Loucy (cell line): ENCODE measurements at regions not wholly inside any gene's neighbourhood (a gene's known extent, or its start where the extent isn't known, plus 50 kb on each side); places are given as distances from the start of the nearest gene placed in this dataset.

Experiments used
- H2AFZ ChIP-seq: fragments of 200-600 bp; sonication (generic); 2 replicates; pipeline ENCODE4 v1.6.0; 2016; ENCODE audit warnings: antibody characterized with exemption, mild to moderate bottlenecking, low read length, moderate library complexity
- H3F3A ChIP-seq: fragments of 200-600 bp; 2 replicates; pipeline ENCODE4 v1.6.0; 2016; ENCODE audit warnings: antibody characterized with exemption, low read depth, mild to moderate bottlenecking
- H3K27me3 ChIP-seq: fragments of 200-600 bp; sonication (generic); 2 replicates; pipeline ENCODE4 v1.6.1; 2014; ENCODE audit warnings: low read length, mild to moderate bottlenecking; ENCODE audit not compliant: insufficient read depth, poor library complexity, severe bottlenecking
- H3K36me3 ChIP-seq: fragments of 200-600 bp; sonication (generic); 2 replicates; pipeline ENCODE4 v1.6.1; 2016; ENCODE audit warnings: low read length; ENCODE audit not compliant: insufficient read depth
- H3K4me1 ChIP-seq: fragments of 200-600 bp; sonication (generic); 2 replicates; pipeline ENCODE4 v1.5.1; 2014; ENCODE audit warnings: low read length, mild to moderate bottlenecking; ENCODE audit not compliant: insufficient read depth, poor library complexity, severe bottlenecking
- H3K4me2 ChIP-seq: fragments of 200-600 bp; sonication (generic); 2 replicates; pipeline ENCODE4 v1.6.0; 2014; ENCODE audit warnings: antibody characterized with exemption, low read length, low read depth, mild to moderate bottlenecking; ENCODE audit not compliant: poor library complexity, severe bottlenecking
- H3K4me3 ChIP-seq: fragments of 200-600 bp; sonication (generic); 2 replicates; pipeline ENCODE4 v1.5.1; 2014; ENCODE audit warnings: low read length, mild to moderate bottlenecking, mixed read lengths; ENCODE audit not compliant: poor library complexity, severe bottlenecking
- H3K79me2 ChIP-seq: fragments of 200-600 bp; sonication (generic); 2 replicates; pipeline ENCODE4 v1.6.1; 2014; ENCODE audit warnings: low read length; ENCODE audit not compliant: insufficient read depth
- H3K9ac ChIP-seq: fragments of 200-600 bp; sonication (generic); 2 replicates; pipeline ENCODE4 v1.6.0; 2014; ENCODE audit warnings: mild to moderate bottlenecking, low read depth, low read length, moderate library complexity; ENCODE audit not compliant: poor library complexity, severe bottlenecking
- H3K9me2 ChIP-seq: fragments of 200-600 bp; sonication (generic); replicated peaks from 2 replicates; pipeline ENCODE4 v1.6.1; 2016; ENCODE audit warnings: low read depth, low read length, mixed read lengths
- H3K9me3 ChIP-seq: fragments of 200-600 bp; sonication (generic); 2 replicates; pipeline ENCODE4 v1.6.1; 2014; ENCODE audit warnings: mild to moderate bottlenecking, antibody characterized with exemption, low read length, low read depth; ENCODE audit not compliant: insufficient read depth
- H4K20me1 ChIP-seq: fragments of 200-600 bp; sonication (generic); 2 replicates; pipeline ENCODE4 v1.6.0; 2014; ENCODE audit warnings: antibody characterized with exemption, low read length, mild to moderate bottlenecking; ENCODE audit not compliant: insufficient read depth, poor library complexity, severe bottlenecking
- CTCF ChIP-seq: fragments of 200-600 bp; sonication (generic); conservative IDR thresholded peaks from 2 replicates; pipeline ENCODE4 v1.5.1; 2014; ENCODE audit warnings: mild to moderate bottlenecking, antibody characterized with exemption, low read length
- EZH2phosphoT487 ChIP-seq: fragments of 200-600 bp; IDR thresholded peaks from 2 replicates; pipeline ENCODE4 v1.6.1; 2018; ENCODE audit warnings: antibody characterized with exemption, mild to moderate bottlenecking, moderate library complexity, borderline replicate concordance

- Histone ChIP-seq H3K4me1 (no peaks in the 10 kb centered on the region), H3K36me3 (no peaks in the 10 kb centered on the region), H3K9ac (no peak overlapping the region), H2AFZ (no peak overlapping the region), H3K79me2 (no peaks in the 10 kb centered on the region), H3K4me3 (no peak overlapping the region), H3K9me2 (no peaks in the 10 kb centered on the region), H3K9me3 (no peaks in the 10 kb centered on the region), H3F3A (no peaks in the 10 kb centered on the region), H4K20me1 (no peaks in the 10 kb centered on the region), H3K4me2 (no peak overlapping the region), H3K27me3 (no peaks in the 10 kb centered on the region)
- TF ChIP-seq CTCF, result no peak
- no peak for TF ChIP-seq EZH2phosphoT487
Observed at GRCh38 chr2:49251766-49252165, 97.5 kb upstream of the FSHR start.

GRCh38 chr2:49251251-49251650 is 96.9 kb upstream of the FSHR start:
- no peaks in the 10 kb centered on the region for H3K9me2 ChIP-seq
- no peaks in the 10 kb centered on the region for H3K27me3 ChIP-seq
- no peak overlapping the region for H2AFZ ChIP-seq
- H3K9ac ChIP-seq, result no peak overlapping the region
- H3K4me2 ChIP-seq, result no peak overlapping the region
- H3K79me2 ChIP-seq, result no peaks in the 10 kb centered on the region
- no peak overlapping the region for H3K4me3 ChIP-seq
- TF ChIP-seq EZH2phosphoT487, result no peak
- no peak for TF ChIP-seq CTCF
- no peaks in the 10 kb centered on the region for H3K9me3 ChIP-seq
- H3K36me3 ChIP-seq, result no peaks in the 10 kb centered on the region
- no peaks in the 10 kb centered on the region for H4K20me1 ChIP-seq
- no peaks in the 10 kb centered on the region for H3K4me1 ChIP-seq
- no peaks in the 10 kb centered on the region for H3F3A ChIP-seq

GRCh38 chr2:49248506-49248905 is 94.2 kb upstream of the FSHR start:
- H4K20me1 ChIP-seq, result no peaks in the 10 kb centered on the region
- no peak overlapping the region for H3K4me2 ChIP-seq
- no peaks in the 10 kb centered on the region for H3F3A ChIP-seq
- TF ChIP-seq CTCF (no peak), EZH2phosphoT487 (no peak)
- no peak overlapping the region for H2AFZ ChIP-seq
- H3K4me1 ChIP-seq, result no peaks in the 10 kb centered on the region
- H3K9ac ChIP-seq, result no peak overlapping the region
- H3K36me3 ChIP-seq, result no peaks in the 10 kb centered on the region
- H3K4me3 ChIP-seq, result no peak overlapping the region
- H3K9me2 ChIP-seq, result no peaks in the 10 kb centered on the region
- H3K79me2 ChIP-seq, result no peaks in the 10 kb centered on the region
- no peaks in the 10 kb centered on the region for H3K27me3 ChIP-seq
- no peaks in the 10 kb centered on the region for H3K9me3 ChIP-seq
